Astrocyte (in vitro differentiated cells and primary cell): ENCODE measurements at regions not wholly inside any gene's neighbourhood (a gene's known extent, or its start where the extent isn't known, plus 50 kb on each side); places are given as distances from the start of the nearest gene placed in this dataset.

Experiments
- EZH2 ChIP-seq: IDR thresholded peaks from 2 replicates; pipeline ENCODE4 v1.6.1; 2012; ENCODE audit warnings: mild to moderate bottlenecking, low read length, inconsistent platforms; ENCODE audit not compliant: insufficient read depth
- TF ChIP-seq, protein P1 (sequence below): IDR thresholded peaks from 2 replicates; pipeline ENCODE4 v1.5.1; 2011; ENCODE audit warnings: low read depth, mild to moderate bottlenecking, inconsistent platforms, low read length, moderate library complexity; ENCODE audit not compliant: insufficient read depth

DNA sequence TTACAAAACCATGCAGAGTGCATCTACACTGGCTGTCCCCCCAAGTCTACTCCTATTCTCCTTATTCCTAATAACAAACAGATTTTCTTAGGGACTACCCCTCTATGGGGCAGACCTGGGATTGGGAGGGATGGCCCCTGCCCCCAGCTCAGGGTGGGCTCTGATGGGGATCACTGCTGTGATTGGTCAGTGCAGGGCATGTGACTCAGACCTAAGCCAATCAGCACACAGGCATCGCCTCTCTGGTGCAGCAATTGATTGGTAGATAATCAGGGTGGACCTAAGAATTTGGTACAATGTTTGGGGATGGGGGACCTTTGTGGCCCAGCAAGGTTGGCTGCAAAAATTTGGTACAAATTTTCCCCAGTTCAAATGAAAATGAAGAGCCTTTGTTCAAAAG is 57.2 kb upstream of the SHANK2 start:
- no peak for TF ChIP-seq EZH2
- TF ChIP-seq, protein P1, sequence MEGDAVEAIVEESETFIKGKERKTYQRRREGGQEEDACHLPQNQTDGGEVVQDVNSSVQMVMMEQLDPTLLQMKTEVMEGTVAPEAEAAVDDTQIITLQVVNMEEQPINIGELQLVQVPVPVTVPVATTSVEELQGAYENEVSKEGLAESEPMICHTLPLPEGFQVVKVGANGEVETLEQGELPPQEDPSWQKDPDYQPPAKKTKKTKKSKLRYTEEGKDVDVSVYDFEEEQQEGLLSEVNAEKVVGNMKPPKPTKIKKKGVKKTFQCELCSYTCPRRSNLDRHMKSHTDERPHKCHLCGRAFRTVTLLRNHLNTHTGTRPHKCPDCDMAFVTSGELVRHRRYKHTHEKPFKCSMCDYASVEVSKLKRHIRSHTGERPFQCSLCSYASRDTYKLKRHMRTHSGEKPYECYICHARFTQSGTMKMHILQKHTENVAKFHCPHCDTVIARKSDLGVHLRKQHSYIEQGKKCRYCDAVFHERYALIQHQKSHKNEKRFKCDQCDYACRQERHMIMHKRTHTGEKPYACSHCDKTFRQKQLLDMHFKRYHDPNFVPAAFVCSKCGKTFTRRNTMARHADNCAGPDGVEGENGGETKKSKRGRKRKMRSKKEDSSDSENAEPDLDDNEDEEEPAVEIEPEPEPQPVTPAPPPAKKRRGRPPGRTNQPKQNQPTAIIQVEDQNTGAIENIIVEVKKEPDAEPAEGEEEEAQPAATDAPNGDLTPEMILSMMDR: no peak
